Spleen (tissue), 7 donors: ENCODE measurements at regions not wholly inside any gene's neighbourhood (a gene's known extent, or its start where the extent isn't known, plus 50 kb on each side); places are given as distances from the start of the nearest gene placed in this dataset.

Experiments used
- POLR2A ChIP-seq, 3 donors: fragments of 450-650 bp; IDR thresholded peaks; one replicate each; pipeline ENCODE4 v1.5.1; 2017; ENCODE audit warnings: antibody characterized with exemption in 3 of 3, mild to moderate bottlenecking in 1 of 3
- TF ChIP-seq, protein P1 (sequence below), 11 experiments: fragments of 200-600 bp in 7 of 11; fragments of 450-650 bp in 4 of 11; sonication (generic) in 4 of 11; IDR thresholded peaks in 8 of 11; conservative IDR thresholded peaks in 3 of 11; 1 replicate in 7 of 11; 2 replicates in 4 of 11; pipeline versions ENCODE4 v1.4.0 to v1.8.0; 2016 to 2021; ENCODE audit warnings: antibody characterized with exemption in 11 of 11, inconsistent platforms in 4 of 11, mild to moderate bottlenecking in 1 of 11
- donor health status: DM: no; HTN: no; CAD: no; lungs with moderate emphysema.
- donor health status: DM: no; HTN: no; CAD: no.
- donor health status: DM: no; HTN: no; CAD: no.

DNA sequence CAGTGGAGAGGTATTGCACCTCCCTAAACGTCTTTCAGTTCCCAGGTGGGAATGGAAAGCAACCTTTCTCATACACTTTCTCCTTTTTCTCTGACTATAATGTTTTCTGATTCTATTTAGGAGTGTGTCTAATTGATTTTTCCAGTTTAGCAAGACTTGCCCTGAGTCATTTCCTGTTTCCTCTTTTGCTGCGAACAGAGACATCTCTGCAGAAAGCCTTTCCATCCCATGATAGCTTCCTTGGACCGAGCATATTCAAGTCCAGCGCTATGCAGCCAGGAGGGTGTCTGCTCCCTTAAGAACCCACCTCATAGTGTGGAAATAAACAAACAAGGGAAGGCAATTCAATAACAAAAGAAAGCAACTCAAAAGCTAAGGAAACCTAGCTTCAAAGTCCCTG lies 60.0 kb upstream of the CDH6 start:
- TF ChIP-seq POLR2A (IDR thresholded peaks at IDR 0.05) = no peak
- TF ChIP-seq, protein P1, sequence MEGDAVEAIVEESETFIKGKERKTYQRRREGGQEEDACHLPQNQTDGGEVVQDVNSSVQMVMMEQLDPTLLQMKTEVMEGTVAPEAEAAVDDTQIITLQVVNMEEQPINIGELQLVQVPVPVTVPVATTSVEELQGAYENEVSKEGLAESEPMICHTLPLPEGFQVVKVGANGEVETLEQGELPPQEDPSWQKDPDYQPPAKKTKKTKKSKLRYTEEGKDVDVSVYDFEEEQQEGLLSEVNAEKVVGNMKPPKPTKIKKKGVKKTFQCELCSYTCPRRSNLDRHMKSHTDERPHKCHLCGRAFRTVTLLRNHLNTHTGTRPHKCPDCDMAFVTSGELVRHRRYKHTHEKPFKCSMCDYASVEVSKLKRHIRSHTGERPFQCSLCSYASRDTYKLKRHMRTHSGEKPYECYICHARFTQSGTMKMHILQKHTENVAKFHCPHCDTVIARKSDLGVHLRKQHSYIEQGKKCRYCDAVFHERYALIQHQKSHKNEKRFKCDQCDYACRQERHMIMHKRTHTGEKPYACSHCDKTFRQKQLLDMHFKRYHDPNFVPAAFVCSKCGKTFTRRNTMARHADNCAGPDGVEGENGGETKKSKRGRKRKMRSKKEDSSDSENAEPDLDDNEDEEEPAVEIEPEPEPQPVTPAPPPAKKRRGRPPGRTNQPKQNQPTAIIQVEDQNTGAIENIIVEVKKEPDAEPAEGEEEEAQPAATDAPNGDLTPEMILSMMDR (IDR thresholded peaks at IDR 0.05 in 8 of 11, conservative IDR thresholded peaks at IDR 0.05 in 3 of 11) = no peak
